ENCODE measurements at regions not wholly inside any gene's neighbourhood (a gene's known extent, or its start where the extent isn't known, plus 50 kb on each side); places are given as distances from the start of the nearest gene placed in this dataset.
"Not testable (repeated sequence)": the region's sequence is repeated elsewhere in the genome, so short reads cannot be mapped to it uniquely, and the experiment has no call there.

- peak; percentile 64 for DNase-seq
Measured at GRCh38 chr10:44300666-44301649, 83.9 kb downstream of the CXCL12 start.

- no peak for DNase-seq
Measured at GRCh38 chr10:44298713-44299112, 86.2 kb downstream of the CXCL12 start.

GRCh38 chr10:44297963-44298362, 86.9 kb downstream of the CXCL12 start:
- DNase-seq: no peak

GRCh38 chr10:44295644-44296241, 89.2 kb downstream of the CXCL12 start:
- DNase-seq: no peak

- no peak for DNase-seq
Measured at GRCh38 chr10:44294726-44295412, 90.0 kb downstream of the CXCL12 start.

GRCh38 chr10:44293842-44294241, 91.1 kb downstream of the CXCL12 start:
- DNase-seq: no peak

GRCh38 chr10:44293306-44293778, 91.6 kb downstream of the CXCL12 start:
- DNase-seq: no peak

- no peak for DNase-seq
Measured at GRCh38 chr10:44292390-44293002, 92.4 kb downstream of the CXCL12 start.

GRCh38 chr10:44291091-44291490, 93.8 kb downstream of the CXCL12 start:
- no peak for DNase-seq

GRCh38 chr10:44289125-44289524, 95.8 kb downstream of the CXCL12 start:
- DNase-seq: no peak

- DNase-seq: no peak
Measured at GRCh38 chr10:44287408-44287807, 97.5 kb downstream of the CXCL12 start.

- DNase-seq: no peak
Measured at GRCh38 chr10:44284198-44285084, 100.5 kb downstream of the CXCL12 start.

- no peak for DNase-seq
Measured at GRCh38 chr10:44282626-44283300, 102.1 kb downstream of the CXCL12 start.

GRCh38 chr10:44281662-44282061, 103.2 kb downstream of the CXCL12 start:
- no peak for DNase-seq

- DNase-seq: peak; percentile 69
Measured at GRCh38 chr10:44281089-44281613, 103.7 kb downstream of the CXCL12 start.

- peak; percentile 71 for DNase-seq
Measured at GRCh38 chr10:44280226-44281014, 104.5 kb downstream of the CXCL12 start.

GRCh38 chr10:44279426-44280126, 105.3 kb downstream of the CXCL12 start:
- DNase-seq: no peak

GRCh38 chr10:44278837-44279324, 106.0 kb downstream of the CXCL12 start:
- DNase-seq: no peak

GRCh38 chr10:44268435-44268948, 116.4 kb downstream of the CXCL12 start:
- DNase-seq: not testable (repeated sequence)

All from right hindlimb (tissue), 1 donor.